HL-60/S4 treated with phorbol 12-myristate 13-acetate at 8.2 ng/mL for 4 days and 3 days (cell line): ENCODE measurements at regions not wholly inside any gene's neighbourhood (a gene's known extent, or its start where the extent isn't known, plus 50 kb on each side); places are given as distances from the start of the nearest gene placed in this dataset.
"Not testable (repeated sequence)": the region's sequence is repeated elsewhere in the genome, so short reads cannot be mapped to it uniquely, and the experiment has no call there.

ENCODE experiments used
- in situ Hi-C: fragments of 300-500 bp; cut with MboI; formaldehyde crosslinking; loops from 2 replicates; pipeline ENCODE4 v1.15.0; 2022; ENCODE audit warnings: low sequenced_read_pairs

- in situ Hi-C loops = no loop called here
Observed at GRCh38 chr11:134659882-134660281, 247.8 kb upstream of the B3GAT1 start.

- in situ Hi-C loops = no loop called here
Observed at GRCh38 chr11:134658481-134659225, 246.6 kb upstream of the B3GAT1 start.

GRCh38 chr11:134657631-134658030 is 245.6 kb upstream of the B3GAT1 start:
- in situ Hi-C loops = no loop called here

- in situ Hi-C loops = no loop called here
Observed at GRCh38 chr11:134656861-134657540, 245.0 kb upstream of the B3GAT1 start.

- in situ Hi-C loops = not testable (repeated sequence)
Observed at GRCh38 chr11:134656086-134656840, 244.2 kb upstream of the B3GAT1 start.

- in situ Hi-C loops = no loop called here
Observed at GRCh38 chr11:134655189-134655989, 243.3 kb upstream of the B3GAT1 start.

- in situ Hi-C loops = no loop called here
Observed at GRCh38 chr11:134654161-134654915, 242.3 kb upstream of the B3GAT1 start.

DNA sequence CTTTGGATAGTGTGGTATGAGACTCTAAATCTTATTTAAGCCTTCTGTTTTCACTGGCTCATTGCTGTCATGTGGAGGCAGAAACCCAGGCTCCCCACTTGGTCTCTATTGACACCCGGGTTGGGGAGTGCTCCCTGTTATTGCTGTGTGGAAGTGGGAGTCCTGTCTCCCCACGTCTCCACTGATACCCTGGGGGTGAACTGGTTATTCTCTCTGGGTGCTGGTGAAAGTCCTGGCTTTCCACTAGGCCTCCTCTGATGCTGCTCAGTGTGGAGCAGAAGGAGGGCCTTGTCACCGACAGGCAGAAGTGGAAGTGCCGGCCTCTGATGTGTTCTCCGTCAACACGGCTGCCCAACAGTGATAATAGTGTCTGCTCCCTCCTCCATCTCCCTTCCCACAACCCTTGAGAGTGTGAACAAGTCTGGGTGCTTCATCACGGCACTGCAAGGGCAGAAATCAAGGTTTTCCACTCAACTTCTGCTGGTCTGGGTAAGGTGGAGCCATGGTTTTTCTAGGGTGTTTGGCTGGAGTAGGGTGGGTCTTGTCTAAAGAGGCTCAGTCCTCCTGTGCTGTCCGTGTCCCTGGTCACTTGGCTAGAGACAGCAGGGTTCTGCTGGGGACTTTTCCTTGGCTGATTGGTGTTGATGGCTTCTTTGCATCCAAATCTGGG is 240.7 kb upstream of the B3GAT1 start:
- in situ Hi-C loops = no loop called here

GRCh38 chr11:134647066-134647743 is 235.2 kb upstream of the B3GAT1 start:
- in situ Hi-C loops = no loop called here

DNA sequence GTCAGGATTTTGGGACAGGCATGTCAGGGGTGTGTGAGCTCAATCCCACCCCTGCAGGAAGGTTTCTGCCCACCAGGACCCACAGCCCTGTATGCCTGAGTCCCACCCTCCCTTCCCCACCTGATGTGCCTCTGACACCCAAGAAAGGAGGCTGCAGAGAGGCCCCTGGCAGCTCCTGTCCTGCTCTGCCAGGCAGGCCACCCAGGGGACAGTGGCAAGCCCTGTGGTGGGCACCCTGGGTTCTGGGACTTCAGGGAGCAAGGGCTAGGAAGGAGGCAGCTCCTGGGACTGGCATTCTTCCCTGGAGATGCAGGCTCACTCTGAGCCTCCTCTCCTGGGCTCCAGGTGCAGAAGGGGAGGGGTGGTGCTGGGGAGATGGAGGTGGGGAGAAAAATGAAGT is 234.5 kb upstream of the B3GAT1 start:
- in situ Hi-C loops = no loop called here

- in situ Hi-C loops = no loop called here
Observed at GRCh38 chr11:134645576-134645975, 233.5 kb upstream of the B3GAT1 start.

- in situ Hi-C loops = no loop called here
Observed at GRCh38 chr11:134644476-134645456, 232.7 kb upstream of the B3GAT1 start.

DNA sequence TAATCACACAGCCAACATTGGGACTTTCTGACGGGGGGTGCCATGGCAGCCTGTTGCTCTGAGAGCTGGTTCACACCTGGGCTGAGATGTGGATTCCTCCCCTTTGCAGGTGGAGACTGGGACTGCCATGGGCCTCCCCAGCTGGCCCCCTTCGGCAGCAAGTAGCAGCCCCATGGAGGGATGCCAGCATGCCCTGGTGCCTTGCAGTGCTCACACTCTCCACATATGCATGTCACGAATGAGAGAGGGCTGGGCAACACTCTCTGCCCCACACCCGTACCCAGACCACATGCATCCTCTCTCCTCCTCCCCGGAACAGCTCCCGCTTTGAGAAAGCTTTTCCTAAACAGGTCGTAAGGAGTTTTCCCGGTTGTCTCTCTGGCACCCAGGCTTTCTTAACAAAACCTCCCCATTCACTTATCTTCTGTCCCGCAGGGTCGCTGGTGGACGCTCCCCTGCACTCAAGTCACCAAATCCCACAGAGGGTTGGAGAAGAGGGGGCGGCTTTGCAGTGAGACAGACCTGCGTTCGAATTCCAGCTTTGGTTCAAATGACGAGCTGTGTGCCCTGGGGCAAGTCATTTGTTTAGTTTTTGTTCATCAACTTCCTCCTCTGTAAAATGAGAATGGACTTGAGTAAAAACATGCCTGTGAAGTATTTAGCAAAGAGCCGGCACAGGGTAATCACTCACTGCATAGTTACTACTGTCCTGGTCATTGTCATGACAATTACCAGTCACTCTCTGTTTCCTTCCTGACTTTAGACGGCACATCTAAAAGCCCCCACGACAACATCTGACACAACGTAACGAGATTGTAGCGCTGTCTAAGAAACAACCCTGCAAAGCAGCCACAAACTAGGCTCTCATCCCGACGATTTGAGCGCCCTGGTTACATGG is 231.3 kb upstream of the B3GAT1 start:
- in situ Hi-C loops = no loop called here

DNA sequence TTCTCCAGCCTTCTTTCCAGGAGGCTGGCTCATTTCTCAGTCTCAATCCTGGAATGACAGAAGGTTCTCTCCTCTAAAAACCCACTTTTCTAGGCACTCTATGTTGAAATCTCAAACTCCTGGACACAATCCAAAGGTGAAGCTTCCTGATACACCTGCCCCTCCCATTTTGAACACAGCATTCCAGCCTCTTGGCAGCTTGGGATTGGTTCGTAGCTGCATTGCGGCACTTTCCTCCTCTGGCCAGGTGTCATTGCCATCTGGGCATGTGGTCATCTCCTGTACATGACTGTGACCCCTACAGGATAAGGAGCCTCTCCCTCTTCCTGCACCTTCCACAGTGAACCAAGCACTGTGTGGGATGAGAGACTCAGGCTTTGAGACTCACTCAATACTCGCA is 230.2 kb upstream of the B3GAT1 start:
- in situ Hi-C loops = no loop called here

DNA sequence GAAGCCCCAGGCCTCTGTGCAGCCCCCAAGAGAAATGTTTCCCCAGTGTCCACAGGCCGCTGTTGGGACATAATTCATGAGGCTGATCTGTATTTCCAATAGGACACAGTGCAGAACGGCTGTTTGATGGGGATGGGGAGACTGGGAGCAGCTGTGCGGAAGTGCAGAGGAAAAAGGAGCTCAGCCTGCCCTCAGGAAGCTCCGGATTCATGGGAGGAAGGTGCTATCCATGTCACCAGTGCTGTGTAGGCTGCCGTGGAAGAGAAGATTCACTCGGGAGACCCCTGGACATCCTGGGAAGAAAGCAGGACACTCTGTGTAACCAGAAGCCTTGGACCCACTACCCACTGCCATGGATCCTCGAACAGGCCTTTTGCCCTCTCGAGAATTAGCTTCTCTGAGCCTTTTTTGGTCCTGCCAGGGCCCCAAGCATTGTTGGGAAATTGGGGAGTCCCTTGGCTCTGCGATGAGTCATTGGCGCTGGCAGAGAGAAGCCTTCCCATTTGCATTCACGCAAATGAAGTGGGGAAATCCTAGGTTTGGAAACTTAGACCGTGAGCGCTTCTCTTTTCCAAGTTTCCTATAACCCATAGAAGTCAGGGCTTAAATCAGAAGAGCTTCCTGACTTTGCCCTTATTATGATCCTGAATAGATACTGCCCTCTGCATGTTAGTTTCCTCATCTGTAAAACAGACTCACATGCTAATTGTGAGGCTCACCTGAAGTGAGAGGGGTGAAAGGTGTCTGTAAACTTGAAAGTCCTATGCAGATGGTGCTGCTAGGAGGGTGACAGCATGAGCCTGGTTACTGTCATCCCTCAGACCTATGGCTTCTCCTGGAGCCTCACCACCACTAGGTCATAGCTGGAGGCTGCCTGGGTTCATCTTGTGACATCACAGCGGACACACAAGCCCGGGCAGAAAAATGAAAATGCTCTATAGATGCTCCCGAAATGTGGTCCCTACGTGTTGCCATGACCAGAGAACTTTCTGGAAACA is 229.2 kb upstream of the B3GAT1 start:
- in situ Hi-C loops = no loop called here

GRCh38 chr11:134640536-134640935 is 228.5 kb upstream of the B3GAT1 start:
- in situ Hi-C loops = no loop called here
